ENCODE measurements at regions not wholly inside any gene's neighbourhood (a gene's known extent, or its start where the extent isn't known, plus 50 kb on each side); places are given as distances from the start of the nearest gene placed in this dataset.

DNA sequence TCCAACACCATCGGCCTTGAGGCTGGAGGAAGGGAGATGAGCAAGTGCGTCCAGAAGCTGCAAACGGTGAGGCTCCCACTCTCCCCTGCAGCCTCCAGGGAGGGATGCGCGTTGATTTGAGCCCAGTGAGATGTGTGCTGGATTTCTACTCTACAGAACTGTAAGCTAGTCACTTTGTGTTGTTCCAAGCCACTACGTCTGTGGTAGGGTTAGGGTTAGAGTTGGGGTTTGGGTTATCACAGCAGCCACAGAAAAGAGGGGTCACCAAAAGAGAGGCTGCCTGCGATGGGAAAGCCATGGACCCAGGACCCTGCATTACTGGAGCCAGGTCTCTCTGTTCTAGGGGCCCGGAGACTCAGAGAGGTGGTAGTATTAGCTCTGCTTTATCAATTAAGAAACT is 94.5 kb downstream of the KCNF1 start:
- TF ChIP-seq, protein P1, sequence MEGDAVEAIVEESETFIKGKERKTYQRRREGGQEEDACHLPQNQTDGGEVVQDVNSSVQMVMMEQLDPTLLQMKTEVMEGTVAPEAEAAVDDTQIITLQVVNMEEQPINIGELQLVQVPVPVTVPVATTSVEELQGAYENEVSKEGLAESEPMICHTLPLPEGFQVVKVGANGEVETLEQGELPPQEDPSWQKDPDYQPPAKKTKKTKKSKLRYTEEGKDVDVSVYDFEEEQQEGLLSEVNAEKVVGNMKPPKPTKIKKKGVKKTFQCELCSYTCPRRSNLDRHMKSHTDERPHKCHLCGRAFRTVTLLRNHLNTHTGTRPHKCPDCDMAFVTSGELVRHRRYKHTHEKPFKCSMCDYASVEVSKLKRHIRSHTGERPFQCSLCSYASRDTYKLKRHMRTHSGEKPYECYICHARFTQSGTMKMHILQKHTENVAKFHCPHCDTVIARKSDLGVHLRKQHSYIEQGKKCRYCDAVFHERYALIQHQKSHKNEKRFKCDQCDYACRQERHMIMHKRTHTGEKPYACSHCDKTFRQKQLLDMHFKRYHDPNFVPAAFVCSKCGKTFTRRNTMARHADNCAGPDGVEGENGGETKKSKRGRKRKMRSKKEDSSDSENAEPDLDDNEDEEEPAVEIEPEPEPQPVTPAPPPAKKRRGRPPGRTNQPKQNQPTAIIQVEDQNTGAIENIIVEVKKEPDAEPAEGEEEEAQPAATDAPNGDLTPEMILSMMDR (IDR thresholded peaks at IDR 0.05) = no peak
- peaks cover 0 to 9% (median 2%) of the 10 kb centered on the region in 11 donors for H3K9me3 ChIP-seq
- H3K36me3 ChIP-seq = no peaks in the 10 kb centered on the region
- DNase-seq = no peak
- no peak overlapping the region for H3K27ac ChIP-seq
- H3K27me3 ChIP-seq = peaks cover 0 to 19% (median 0%) of the 10 kb centered on the region in 7 donors
- no peak overlapping the region for H3K4me3 ChIP-seq
- no peaks in the 10 kb centered on the region for H3K4me1 ChIP-seq
- ATAC-seq = no peak
- intact Hi-C loops (cut with DNase I) = no loop called here
- 88 to 94% methylated on average over 8 of the region's 8 CpGs for WGBS, 2 donors

DNA sequence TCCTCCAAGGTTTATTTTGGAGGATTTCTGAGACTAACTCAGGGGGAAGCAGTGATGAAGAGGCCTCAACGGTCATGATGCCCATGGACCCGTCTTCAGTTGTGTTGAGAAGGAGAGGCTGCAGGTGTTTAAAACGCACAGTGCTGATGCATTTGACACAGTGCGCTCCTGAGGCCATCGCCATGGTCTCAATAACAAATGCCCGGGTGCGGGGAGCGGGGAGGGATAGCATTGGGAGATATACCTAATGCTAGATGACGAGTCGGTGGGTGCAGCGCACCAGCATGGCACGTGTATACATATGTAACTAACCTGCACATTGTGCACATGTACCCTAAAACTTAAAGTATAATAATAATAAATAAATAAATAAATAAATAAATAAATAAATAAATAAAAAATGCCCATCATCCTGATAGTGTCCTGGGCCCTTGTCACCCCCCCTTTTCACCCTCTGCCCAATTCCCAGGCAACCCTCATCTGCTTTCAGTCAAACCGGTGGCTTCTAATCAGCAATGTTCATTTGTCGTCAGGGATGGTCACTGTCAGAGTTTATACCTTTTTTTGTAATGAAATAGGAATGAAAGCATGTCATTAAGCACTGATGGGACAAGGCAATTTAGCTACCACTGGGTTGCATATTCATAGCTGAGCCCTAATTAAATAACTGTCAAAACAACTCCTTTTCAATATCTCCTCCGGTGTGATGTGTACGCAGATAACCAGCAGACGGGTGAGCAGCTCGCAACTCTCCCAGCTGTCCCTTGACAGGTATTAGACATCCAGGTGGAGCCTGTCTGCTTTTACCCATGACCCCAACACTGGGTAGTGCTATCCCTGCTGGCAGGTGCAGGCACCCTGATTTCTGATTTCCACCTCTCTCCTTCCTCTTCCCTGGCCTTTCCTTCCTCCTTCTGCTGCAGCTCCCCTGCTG is 95.9 kb downstream of the KCNF1 start:
- Histone ChIP-seq H3K36me3 (no peaks in the 10 kb centered on the region), H3K27me3 (peaks cover 0 to 14% (median 0%) of the 10 kb centered on the region in 7 donors), H3K4me1 (no peaks in the 10 kb centered on the region), H3K9me3 (peaks cover 0 to 23% (median 5%) of the 10 kb centered on the region in 11 donors), H3K4me3 (no peak overlapping the region), H3K27ac (no peak overlapping the region)
- WGBS, 2 donors = 93% methylated on average over 17 to 18 of the region's 18 CpGs
- ATAC-seq (no peak), DNase-seq (no peak)
- intact Hi-C loops (cut with DNase I) = no loop called here
- TF ChIP-seq, protein P1 (IDR thresholded peaks at IDR 0.05) = no peak

DNA sequence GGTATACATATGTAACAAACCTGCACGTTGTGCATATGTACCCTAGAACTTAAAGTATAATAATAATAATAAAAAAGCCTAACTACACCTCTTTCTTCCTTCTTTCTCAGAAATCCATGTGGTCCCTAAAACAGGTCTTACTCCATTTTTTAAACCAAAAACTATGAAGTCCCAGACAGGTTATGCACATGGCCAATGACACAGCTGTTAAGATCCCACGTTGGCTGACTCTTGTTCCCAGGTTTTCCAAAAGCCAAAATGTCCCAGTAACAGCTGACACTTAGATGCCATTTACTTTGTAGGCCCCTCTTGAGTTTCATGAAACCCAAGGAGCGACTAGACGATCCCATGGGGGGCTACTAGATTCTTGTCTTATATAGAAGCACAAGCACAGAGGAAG is 97.0 kb downstream of the KCNF1 start:
- DNase-seq = no peak
- no peaks in the 10 kb centered on the region for H3K36me3 ChIP-seq
- no peak for ATAC-seq
- WGBS, 2 donors = 84 to 89% methylated on average over 4 of the region's 4 CpGs
- no peak overlapping the region for H3K4me3 ChIP-seq
- TF ChIP-seq, protein P1 (IDR thresholded peaks at IDR 0.05) = no peak
- intact Hi-C loops (cut with DNase I) = no loop called here
- H3K4me1 ChIP-seq = no peaks in the 10 kb centered on the region
- H3K27ac ChIP-seq = no peak overlapping the region
- peaks cover 0 to 10% (median 0%) of the 10 kb centered on the region in 7 donors for H3K27me3 ChIP-seq
- H3K9me3 ChIP-seq = peaks cover 0 to 27% (median 5%) of the 10 kb centered on the region in 11 donors

DNA sequence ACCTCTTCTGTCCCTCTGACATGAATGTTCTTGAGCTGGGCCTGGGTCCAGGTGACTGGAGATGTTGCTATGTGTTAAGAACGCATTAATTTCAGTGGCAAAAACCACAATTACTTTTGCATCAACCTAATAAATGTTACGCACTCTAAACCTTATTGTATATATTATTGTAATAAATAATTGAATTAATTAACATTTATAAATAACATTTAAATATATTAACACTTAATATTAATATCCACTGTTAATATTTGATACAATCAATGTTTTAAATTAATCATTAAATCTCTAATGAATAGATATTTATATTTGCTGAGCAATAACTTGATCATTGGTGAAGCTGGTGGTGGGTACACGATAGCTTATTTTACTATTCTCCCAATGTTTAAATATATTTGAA is 97.4 kb downstream of the KCNF1 start:
- H3K4me1 ChIP-seq = no peaks in the 10 kb centered on the region
- H3K36me3 ChIP-seq = no peaks in the 10 kb centered on the region
- H3K4me3 ChIP-seq = no peak overlapping the region
- TF ChIP-seq, protein P1 (IDR thresholded peaks at IDR 0.05) = no peak
- no peak for ATAC-seq
- H3K27ac ChIP-seq = no peak overlapping the region
- peaks cover 0 to 27% (median 5%) of the 10 kb centered on the region in 11 donors for H3K9me3 ChIP-seq
- H3K27me3 ChIP-seq = peaks cover 0 to 10% (median 0%) of the 10 kb centered on the region in 7 donors
- WGBS, 2 donors = 94 to 97% methylated on average over 3 of the region's 3 CpGs
- DNase-seq = no peak
- intact Hi-C loops (cut with DNase I) = no loop called here

Measured in heart right ventricle (tissue), 16 donors.